ENCODE measurements at regions not wholly inside any gene's neighbourhood (a gene's known extent, or its start where the extent isn't known, plus 50 kb on each side); places are given as distances from the start of the nearest gene placed in this dataset. TPM values are rescaled to one million over a fixed set of nuclear protein-coding genes. Genes with fewer than 3 reads are reported as not detected.

DNA sequence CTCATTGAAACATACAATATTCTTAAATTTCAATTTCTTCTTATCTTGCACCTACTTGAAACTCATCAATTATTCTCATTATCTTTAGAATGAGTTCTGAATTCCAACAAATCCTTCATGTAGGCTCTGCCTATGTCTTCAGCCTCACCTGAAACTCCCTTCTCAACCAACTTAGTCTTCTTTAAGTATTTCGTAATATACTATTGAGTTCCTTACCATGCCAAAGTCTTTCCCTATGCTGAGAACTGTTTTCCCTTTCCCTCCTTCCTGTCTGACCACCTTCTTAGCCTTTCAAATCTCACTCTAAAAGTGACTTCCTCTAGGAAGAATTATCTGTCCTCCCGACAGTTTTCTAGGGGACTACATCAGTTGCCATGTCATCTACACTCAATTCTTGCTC is 50.9 kb upstream of the ZFAND5 start:
- no peak for DNase-seq
- H3K4me2 ChIP-seq (ENCODE audit: unreplicated experiment), result no peak overlapping the region
- in situ Hi-C loops (cut with MboI), result no loop called here
- H3F3A ChIP-seq (ENCODE audit: insufficient read depth), result no peaks in the 10 kb centered on the region
- H3K9ac ChIP-seq, result no peak overlapping the region
- TF ChIP-seq EZH2 (IDR thresholded peaks at IDR 0.05; ENCODE audit: insufficient read depth, poor library complexity, severe bottlenecking), result no peak
- TF ChIP-seq EZH2phosphoT487 (IDR thresholded peaks at IDR 0.05; ENCODE audit: insufficient read depth, low read depth), result no peak
- WGBS, 2 experiments (ENCODE audit: low coverage in 1 of 2, low lambda C conversion rate in 2 of 2, missing lambda C conversion rate in 2 of 2), result 95 to 97% methylated on average over 2 of the region's 2 CpGs
- H3K9me2 ChIP-seq (ENCODE audit: insufficient read depth), result no peaks in the 10 kb centered on the region
- H3K27ac ChIP-seq, result no peak overlapping the region
- no peaks in the 10 kb centered on the region for H3K4me1 ChIP-seq (ENCODE audit: insufficient read depth)
- no peak overlapping the region for H2AFZ ChIP-seq
- H3K27me3 ChIP-seq (replicated peaks; ENCODE audit: insufficient read depth), result no peaks in the 10 kb centered on the region
- H4K20me1 ChIP-seq (ENCODE audit: insufficient read depth), result no peaks in the 10 kb centered on the region
- no peaks in the 10 kb centered on the region for H3K36me3 ChIP-seq (ENCODE audit: low read depth)
- no peak overlapping the region for H3K4me3 ChIP-seq
- no peaks in the 10 kb centered on the region for H3K9me3 ChIP-seq (ENCODE audit: low read depth)
- H3K79me2 ChIP-seq (ENCODE audit: insufficient read depth), result no peaks in the 10 kb centered on the region

DNA sequence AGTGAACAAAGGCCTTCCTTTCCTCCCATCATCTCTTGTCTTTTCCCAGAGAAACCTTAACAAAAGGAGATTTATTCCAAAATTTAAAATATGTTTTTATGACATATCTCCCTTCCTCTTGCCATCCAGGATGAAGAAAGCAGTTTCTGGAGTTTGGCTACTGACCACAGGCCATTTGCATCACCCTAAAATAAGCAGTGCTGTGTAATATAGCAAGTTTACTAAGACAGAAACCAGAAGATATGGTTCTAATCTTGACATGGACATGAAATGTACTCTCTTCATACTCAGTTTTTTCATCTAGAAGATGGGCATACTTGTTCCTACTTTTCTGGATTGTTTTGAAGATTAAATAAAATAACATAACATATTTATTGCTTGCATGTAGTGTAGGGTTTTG is 50.2 kb upstream of the ZFAND5 start:
- TF ChIP-seq EZH2phosphoT487 (IDR thresholded peaks at IDR 0.05; ENCODE audit: insufficient read depth, low read depth) (no peak), EZH2 (IDR thresholded peaks at IDR 0.05; ENCODE audit: insufficient read depth, poor library complexity, severe bottlenecking) (no peak)
- H3K9me2 ChIP-seq (ENCODE audit: insufficient read depth), result no peaks in the 10 kb centered on the region
- no peak for DNase-seq
- no peak overlapping the region for H2AFZ ChIP-seq
- H3K79me2 ChIP-seq (ENCODE audit: insufficient read depth), result no peaks in the 10 kb centered on the region
- in situ Hi-C loops (cut with MboI), result no loop called here
- no peaks in the 10 kb centered on the region for H3K9me3 ChIP-seq (ENCODE audit: low read depth)
- no peaks in the 10 kb centered on the region for H3K36me3 ChIP-seq (ENCODE audit: low read depth)
- no peaks in the 10 kb centered on the region for H3K4me1 ChIP-seq (ENCODE audit: insufficient read depth)
- no peak overlapping the region for H3K4me2 ChIP-seq (ENCODE audit: unreplicated experiment)
- H4K20me1 ChIP-seq (ENCODE audit: insufficient read depth), result no peaks in the 10 kb centered on the region
- H3K4me3 ChIP-seq, result no peak overlapping the region
- H3K27ac ChIP-seq, result no peak overlapping the region
- H3F3A ChIP-seq (ENCODE audit: insufficient read depth), result no peaks in the 10 kb centered on the region
- H3K27me3 ChIP-seq (replicated peaks; ENCODE audit: insufficient read depth), result no peaks in the 10 kb centered on the region
- H3K9ac ChIP-seq, result no peak overlapping the region

Small RNA genes lying in the stretch of these regions (small RNA-seq; reads per million reads assigned to genes)
- not detected for gene AL445646.1 (ENCODE audit: low read depth, low replicate concordance)
